GM23338 (cell line): ENCODE measurements at regions not wholly inside any gene's neighbourhood (a gene's known extent, or its start where the extent isn't known, plus 50 kb on each side); places are given as distances from the start of the nearest gene placed in this dataset.

ENCODE experiments used
- ATAC-seq: fragments of 200-7000 bp; cut with Tn5 transposase; 3 replicates; pipeline ENCODE4 v1.9.1; 2020
- DNase-seq: peaks from one replicate; pipeline ENCODE4 v3.0.0-alpha.2; 2015; ENCODE audit warnings: low spot score
- H2AFZ ChIP-seq: fragments of 200-600 bp; sonication (generic); 2 replicates; pipeline ENCODE4 v1.8.0; 2016; ENCODE audit warnings: antibody characterized with exemption, mild to moderate bottlenecking, moderate library complexity
- H3F3A ChIP-seq: fragments of 200-600 bp; sonication (generic); replicated peaks from 2 replicates; pipeline ENCODE4 v1.8.0; 2017; ENCODE audit warnings: antibody characterized with exemption, mixed run types, low read depth
- H3K27ac ChIP-seq: fragments of 200-600 bp; sonication (generic); 2 replicates; pipeline ENCODE4 v1.6.1; 2016; ENCODE audit warnings: low read depth
- H3K27me3 ChIP-seq: fragments of 200-600 bp; sonication (generic); 2 replicates; pipeline ENCODE4 v1.8.0; 2016; ENCODE audit warnings: mild to moderate bottlenecking, mixed run types, moderate library complexity; ENCODE audit not compliant: insufficient read depth
- H3K36me3 ChIP-seq: fragments of 200-600 bp; sonication (generic); 2 replicates; pipeline ENCODE4 v1.8.0; 2016; ENCODE audit warnings: mild to moderate bottlenecking; ENCODE audit not compliant: insufficient read depth
- H3K4me1 ChIP-seq: fragments of 200-600 bp; sonication (generic); 2 replicates; pipeline ENCODE4 v1.8.0; 2016; ENCODE audit warnings: mild to moderate bottlenecking, moderate library complexity; ENCODE audit not compliant: insufficient read depth
- H3K4me2 ChIP-seq: fragments of 200-600 bp; sonication (generic); 2 replicates; pipeline ENCODE4 v1.7.1; 2017; ENCODE audit warnings: mixed run types
- H3K4me3 ChIP-seq: fragments of 200-600 bp; sonication (generic); 2 replicates; pipeline ENCODE4 v1.6.1; 2016; ENCODE audit warnings: mixed run types
- H3K79me2 ChIP-seq: fragments of 200-600 bp; sonication (generic); replicated peaks from 2 replicates; pipeline ENCODE4 v1.8.0; 2017; ENCODE audit warnings: mild to moderate bottlenecking; ENCODE audit not compliant: insufficient read depth
- H3K9me2 ChIP-seq: fragments of 200-600 bp; sonication (generic); 2 replicates; pipeline ENCODE4 v1.8.0; 2017; ENCODE audit not compliant: insufficient read depth
- H4K20me1 ChIP-seq: fragments of 200-600 bp; sonication (generic); replicated peaks from 2 replicates; pipeline ENCODE4 v1.8.0; 2017; ENCODE audit warnings: mild to moderate bottlenecking; ENCODE audit not compliant: insufficient read depth
- H3K27ac Mint-ChIP-seq: 2 replicates; pipeline ENCODE4 v1.8.0; 2020; ENCODE audit warnings: inconsistent platforms, mild to moderate bottlenecking, moderate library complexity, mixed read lengths
- H3K27me3 Mint-ChIP-seq: 3 replicates; pipeline ENCODE4 v1.8.0; 2022; ENCODE audit warnings: low read depth, mild to moderate bottlenecking, moderate library complexity, mixed read lengths, inconsistent platforms; ENCODE audit not compliant: insufficient read depth, poor library complexity
- H3K36me3 Mint-ChIP-seq: 3 replicates; pipeline ENCODE4 v1.8.0; 2021; ENCODE audit warnings: low read depth, mild to moderate bottlenecking, inconsistent platforms, moderate library complexity, mixed read lengths
- H3K4me1 Mint-ChIP-seq: 3 replicates; pipeline ENCODE4 v1.8.0; 2020; ENCODE audit warnings: mild to moderate bottlenecking, inconsistent platforms, mixed read lengths
- H3K4me3 Mint-ChIP-seq: 3 replicates; pipeline ENCODE4 v1.8.0; 2021; ENCODE audit warnings: moderate library complexity, mild to moderate bottlenecking, inconsistent platforms, mixed read lengths
- H3K9me3 Mint-ChIP-seq: 3 replicates; pipeline ENCODE4 v1.8.0; 2020; ENCODE audit warnings: moderate library complexity, mild to moderate bottlenecking, inconsistent platforms, mixed read lengths
- CREB1 ChIP-seq: fragments of 250-450 bp; sonication (Bioruptor Pico); IDR thresholded peaks from 2 replicates; pipeline ENCODE4 v1.5.0; 2020; ENCODE audit warnings: low read depth, mild to moderate bottlenecking, moderate library complexity
- EZH2 ChIP-seq: fragments of 200-600 bp; sonication (generic); IDR thresholded peaks from one replicate; pipeline ENCODE4 v1.8.0; 2017; ENCODE audit warnings: antibody characterized with exemption, mild to moderate bottlenecking, low read depth; ENCODE audit not compliant: unreplicated experiment
- EZH2phosphoT487 ChIP-seq: fragments of 200-600 bp; sonication (generic); IDR thresholded peaks from one replicate; pipeline ENCODE4 v1.8.1; 2018; ENCODE audit warnings: antibody characterized with exemption; ENCODE audit not compliant: unreplicated experiment
- JUNB ChIP-seq: IDR thresholded peaks from one replicate; pipeline ENCODE4 v1.6.1; 2016; ENCODE audit warnings: antibody characterized with exemption; ENCODE audit not compliant: unreplicated experiment
- NANOG ChIP-seq: IDR thresholded peaks from 2 replicates; pipeline ENCODE4 v1.6.1; 2016; ENCODE audit warnings: antibody characterized with exemption, borderline replicate concordance
- POLR2AphosphoS5 ChIP-seq: IDR thresholded peaks from 2 replicates; pipeline ENCODE4 v1.6.1; 2016; ENCODE audit warnings: antibody characterized with exemption, low read depth
- REST ChIP-seq: IDR thresholded peaks from one replicate; pipeline ENCODE4 v1.6.1; 2018; ENCODE audit warnings: antibody characterized with exemption; ENCODE audit not compliant: unreplicated experiment
- STAT1 ChIP-seq: IDR thresholded peaks from one replicate; pipeline ENCODE4 v1.6.1; 2016; ENCODE audit warnings: antibody characterized with exemption; ENCODE audit not compliant: unreplicated experiment
- ZNF114 ChIP-seq: fragments of 250-450 bp; sonication (Bioruptor Pico); IDR thresholded peaks from 2 replicates; pipeline ENCODE4 v1.5.0; 2020; ENCODE audit warnings: mild to moderate bottlenecking, moderate library complexity
- ZNF331 ChIP-seq: fragments of 250-450 bp; sonication (Bioruptor Pico); IDR thresholded peaks from 2 replicates; pipeline ENCODE4 v1.5.0; 2020; ENCODE audit warnings: low read depth, mild to moderate bottlenecking, moderate library complexity
- TF ChIP-seq, protein P1 (sequence below): IDR thresholded peaks from 2 replicates; pipeline ENCODE4 v1.6.1; 2016; ENCODE audit warnings: antibody characterized with exemption
- TF ChIP-seq, protein P2 (sequence below), 2 experiments: fragments of 200-600 bp in 1 of 2; sonication (generic) in 1 of 2; conservative IDR thresholded peaks; 2 replicates each; pipeline versions ENCODE4 v1.5.1 to v1.6.1; 2016 to 2017; ENCODE audit warnings: antibody characterized with exemption in 2 of 2, low read depth in 2 of 2, mild to moderate bottlenecking in 2 of 2, moderate library complexity in 1 of 2

- no peak for TF ChIP-seq ZNF331 (CRISPR knock-in tag)
- no peak for TF ChIP-seq CREB1
- no peak for TF ChIP-seq NANOG
- TF ChIP-seq ZNF114 (CRISPR knock-in tag), result no peak
Observed at GRCh38 chr15:26171266-26171665, 308.1 kb upstream of the ATP10A start (continued).

GRCh38 chr15:26166429-26166828, 303.3 kb upstream of the ATP10A start:
- H3K9me2 ChIP-seq, result peaks cover 11% of the 10 kb centered on the region; the same call in 1 of the 2 replicates

GRCh38 chr15:26165546-26165945, 302.4 kb upstream of the ATP10A start:
- no peaks in the 10 kb centered on the region for H3K27me3 ChIP-seq
- H3K4me1 Mint-ChIP-seq, result peaks cover 5% of the 10 kb centered on the region
- no peak overlapping the region for H2AFZ ChIP-seq
- no peaks in the 10 kb centered on the region for H4K20me1 ChIP-seq
- ATAC-seq, result no peak
- no peak for DNase-seq
- no peaks in the 10 kb centered on the region for H3K4me1 ChIP-seq
- no peaks in the 10 kb centered on the region for H3F3A ChIP-seq
- no peaks in the 10 kb centered on the region for H3K79me2 ChIP-seq
- peaks cover 4% of the 10 kb centered on the region for H3K27me3 Mint-ChIP-seq
- H3K4me2 ChIP-seq, result no peak overlapping the region
- no peaks in the 10 kb centered on the region for H3K36me3 Mint-ChIP-seq
- no peak overlapping the region for H3K4me3 Mint-ChIP-seq
- peaks cover 18% of the 10 kb centered on the region for H3K9me2 ChIP-seq
- no peak overlapping the region for H3K27ac ChIP-seq
- H3K9me3 Mint-ChIP-seq, result no peaks in the 10 kb centered on the region
- no peaks in the 10 kb centered on the region for H3K36me3 ChIP-seq
- H3K27ac Mint-ChIP-seq, result no peak overlapping the region
- H3K4me3 ChIP-seq, result no peak overlapping the region
- TF ChIP-seq REST (no peak), STAT1 (no peak), POLR2AphosphoS5 (no peak), ZNF114 (CRISPR knock-in tag) (no peak), NANOG (no peak), ZNF331 (CRISPR knock-in tag) (no peak), JUNB (no peak), EZH2 (no peak), EZH2phosphoT487 (no peak), CREB1 (no peak)
- TF ChIP-seq, protein P1, sequence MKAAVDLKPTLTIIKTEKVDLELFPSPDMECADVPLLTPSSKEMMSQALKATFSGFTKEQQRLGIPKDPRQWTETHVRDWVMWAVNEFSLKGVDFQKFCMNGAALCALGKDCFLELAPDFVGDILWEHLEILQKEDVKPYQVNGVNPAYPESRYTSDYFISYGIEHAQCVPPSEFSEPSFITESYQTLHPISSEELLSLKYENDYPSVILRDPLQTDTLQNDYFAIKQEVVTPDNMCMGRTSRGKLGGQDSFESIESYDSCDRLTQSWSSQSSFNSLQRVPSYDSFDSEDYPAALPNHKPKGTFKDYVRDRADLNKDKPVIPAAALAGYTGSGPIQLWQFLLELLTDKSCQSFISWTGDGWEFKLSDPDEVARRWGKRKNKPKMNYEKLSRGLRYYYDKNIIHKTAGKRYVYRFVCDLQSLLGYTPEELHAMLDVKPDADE, result no peak
- TF ChIP-seq, protein P2, sequence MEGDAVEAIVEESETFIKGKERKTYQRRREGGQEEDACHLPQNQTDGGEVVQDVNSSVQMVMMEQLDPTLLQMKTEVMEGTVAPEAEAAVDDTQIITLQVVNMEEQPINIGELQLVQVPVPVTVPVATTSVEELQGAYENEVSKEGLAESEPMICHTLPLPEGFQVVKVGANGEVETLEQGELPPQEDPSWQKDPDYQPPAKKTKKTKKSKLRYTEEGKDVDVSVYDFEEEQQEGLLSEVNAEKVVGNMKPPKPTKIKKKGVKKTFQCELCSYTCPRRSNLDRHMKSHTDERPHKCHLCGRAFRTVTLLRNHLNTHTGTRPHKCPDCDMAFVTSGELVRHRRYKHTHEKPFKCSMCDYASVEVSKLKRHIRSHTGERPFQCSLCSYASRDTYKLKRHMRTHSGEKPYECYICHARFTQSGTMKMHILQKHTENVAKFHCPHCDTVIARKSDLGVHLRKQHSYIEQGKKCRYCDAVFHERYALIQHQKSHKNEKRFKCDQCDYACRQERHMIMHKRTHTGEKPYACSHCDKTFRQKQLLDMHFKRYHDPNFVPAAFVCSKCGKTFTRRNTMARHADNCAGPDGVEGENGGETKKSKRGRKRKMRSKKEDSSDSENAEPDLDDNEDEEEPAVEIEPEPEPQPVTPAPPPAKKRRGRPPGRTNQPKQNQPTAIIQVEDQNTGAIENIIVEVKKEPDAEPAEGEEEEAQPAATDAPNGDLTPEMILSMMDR (conservative IDR thresholded peaks at IDR 0.05; ENCODE audit: low read depth in 2 of 2), result no peak

More at GRCh38 chr15:26166429-26166828, 303.3 kb upstream of the ATP10A start:
- no peaks in the 10 kb centered on the region for H3K36me3 Mint-ChIP-seq
- no peak overlapping the region for H3K4me3 Mint-ChIP-seq
- no peaks in the 10 kb centered on the region for H3K36me3 ChIP-seq
- no peak overlapping the region for H3K4me3 ChIP-seq
- TF ChIP-seq ZNF331 (CRISPR knock-in tag) (no peak), EZH2 (no peak)
- peaks cover 9% of the 10 kb centered on the region for H3K27me3 Mint-ChIP-seq
- peaks cover 14% of the 10 kb centered on the region for H3K4me1 Mint-ChIP-seq
- peaks cover 7% of the 10 kb centered on the region for H3K4me1 ChIP-seq
- no peaks in the 10 kb centered on the region for H4K20me1 ChIP-seq
- H3K79me2 ChIP-seq, result no peaks in the 10 kb centered on the region
- DNase-seq (no peak), ATAC-seq (no peak)
- H3K9me3 Mint-ChIP-seq, result no peaks in the 10 kb centered on the region
- H3K27ac Mint-ChIP-seq, result no peak overlapping the region
- no peaks in the 10 kb centered on the region for H3F3A ChIP-seq
- H3K27me3 ChIP-seq, result no peaks in the 10 kb centered on the region
- H2AFZ ChIP-seq, result no peak overlapping the region
- no peak overlapping the region for H3K4me2 ChIP-seq
- H3K27ac ChIP-seq, result no peak overlapping the region
